Activated T-cell treated with anti-CD3 and anti-CD28 coated beads for 1 hour (primary cell): ENCODE measurements at regions not wholly inside any gene's neighbourhood (a gene's known extent, or its start where the extent isn't known, plus 50 kb on each side); places are given as distances from the start of the nearest gene placed in this dataset.

Experiments
- DNase-seq: peaks from one replicate; pipeline ENCODE4 v3.0.0-alpha.2; 2020; ENCODE audit warnings: low read depth

DNA sequence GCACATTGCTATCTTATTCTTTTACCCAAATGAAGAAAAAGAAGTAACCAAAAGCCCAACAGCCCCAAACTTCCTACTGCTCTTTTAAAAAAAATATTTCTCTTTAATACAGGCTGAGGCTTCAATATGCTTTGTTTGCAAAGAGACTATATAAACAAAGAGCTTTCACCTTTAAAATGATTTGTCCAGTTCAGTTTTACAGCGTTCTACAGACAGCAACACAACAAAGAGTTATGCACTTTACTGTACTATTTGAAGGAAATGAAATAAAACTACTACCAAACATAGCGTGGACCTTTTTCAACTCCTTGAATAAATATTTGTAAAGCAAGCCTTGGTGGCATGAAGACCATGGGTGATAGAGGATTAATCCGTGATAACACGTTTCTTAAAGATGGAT lies 151.2 kb downstream of the FGF9 start:
- no peak for DNase-seq

DNA sequence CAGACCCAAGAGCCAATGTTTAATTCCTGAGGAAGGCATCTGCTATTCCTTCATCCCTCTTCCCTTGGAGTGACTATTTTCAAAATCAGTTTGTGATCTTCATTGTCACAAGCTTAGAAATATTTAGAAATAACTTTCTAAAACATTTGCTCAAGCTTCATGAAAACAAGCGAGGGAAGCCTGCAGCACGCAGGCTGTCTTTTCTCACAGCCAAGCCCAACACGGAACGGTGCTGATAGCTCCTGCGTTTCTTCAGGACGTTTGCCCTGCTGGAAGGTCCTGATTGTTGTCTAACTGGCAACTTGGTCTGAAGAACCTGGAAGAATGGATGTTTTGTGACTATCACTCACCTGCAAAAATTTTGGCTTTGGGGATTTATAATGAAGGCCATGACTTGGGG lies 152.5 kb downstream of the FGF9 start:
- DNase-seq, result no peak

DNA sequence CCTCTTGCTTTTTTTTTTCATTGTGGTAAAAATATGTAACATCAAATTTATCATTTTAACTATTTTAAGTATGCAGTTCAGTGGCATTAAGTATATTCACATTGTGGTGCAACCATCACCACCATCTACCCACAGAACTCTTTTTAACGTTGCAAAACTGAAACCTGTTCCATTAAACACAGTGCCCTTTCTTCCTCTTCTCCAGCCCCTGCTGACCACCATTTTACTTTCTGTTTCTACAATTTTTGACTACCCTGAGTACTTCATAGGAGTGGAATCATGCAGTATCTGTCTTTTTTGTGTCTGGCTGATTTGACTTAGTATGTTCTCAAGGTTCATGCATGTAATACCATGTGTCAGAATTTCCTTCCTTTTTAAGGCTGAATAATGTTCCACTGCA lies 153.1 kb downstream of the FGF9 start:
- DNase-seq, result no peak

- no peak for DNase-seq
These were observed 154.3 kb downstream of the FGF9 start for GRCh38 chr13:21825186-21825585.

DNA sequence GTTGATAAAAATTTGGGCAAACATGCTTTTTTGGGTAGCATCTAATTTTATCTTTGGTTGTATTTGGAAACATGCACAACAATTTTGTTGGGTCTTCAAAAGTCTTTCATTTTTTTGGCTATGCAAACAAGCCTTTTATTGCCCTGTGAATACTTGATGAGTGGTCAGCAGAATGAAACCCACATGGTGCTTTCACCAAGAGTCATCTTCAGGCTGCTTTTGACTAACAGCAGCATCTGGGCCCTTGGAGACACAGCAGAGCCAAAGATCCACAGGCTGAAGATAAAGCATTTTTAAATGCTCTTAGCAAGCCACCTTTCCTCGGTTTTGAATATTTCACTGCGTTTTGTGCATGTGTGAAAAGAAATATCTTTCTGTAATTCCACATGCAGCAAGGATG lies 154.9 kb downstream of the FGF9 start:
- DNase-seq, result no peak

- DNase-seq, result no peak
These were observed 155.5 kb downstream of the FGF9 start for GRCh38 chr13:21826214-21827015.

GRCh38 chr13:21831654-21832324 lies 160.9 kb downstream of the FGF9 start:
- no peak for DNase-seq

DNA sequence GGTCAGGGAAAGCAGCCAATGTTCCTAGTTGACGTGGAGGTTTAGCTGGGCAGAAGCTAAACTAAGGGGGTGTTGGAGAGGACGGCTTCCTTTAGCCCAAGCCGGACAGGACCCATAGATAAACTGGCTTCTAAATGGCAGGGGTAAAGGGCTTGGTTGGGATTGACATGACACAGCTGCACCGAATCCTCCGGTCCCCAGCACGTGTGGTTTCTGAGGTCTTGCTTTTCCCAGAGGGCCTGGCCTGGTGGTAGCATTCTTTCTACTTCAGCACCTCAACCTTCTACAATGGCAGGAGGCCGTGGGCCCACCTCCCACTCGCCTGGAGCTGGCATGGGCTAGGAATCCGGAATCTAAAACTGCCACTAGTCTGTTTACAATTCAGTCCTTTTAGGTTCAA lies 163.0 kb downstream of the FGF9 start:
- DNase-seq, result no peak

DNA sequence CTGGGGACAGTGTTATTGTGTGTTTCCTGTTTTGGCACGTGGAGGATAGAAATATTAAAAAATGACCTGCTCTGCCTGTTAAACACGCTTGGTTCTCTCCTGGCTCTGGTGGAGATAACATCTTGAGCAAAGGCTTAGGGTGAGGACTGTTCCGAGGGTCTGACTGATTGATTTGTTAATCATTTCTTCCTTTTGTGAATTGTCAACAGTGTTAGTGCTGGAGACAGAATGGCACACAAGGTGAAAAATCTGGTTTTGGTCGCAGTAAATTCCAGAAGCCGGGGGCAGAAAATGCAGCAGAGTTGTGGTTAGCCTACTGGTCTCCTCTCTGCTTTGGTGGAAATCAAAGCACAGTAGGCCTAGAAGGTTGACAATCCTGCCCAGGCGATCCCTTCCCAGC lies 163.6 kb downstream of the FGF9 start:
- DNase-seq, result no peak

DNA sequence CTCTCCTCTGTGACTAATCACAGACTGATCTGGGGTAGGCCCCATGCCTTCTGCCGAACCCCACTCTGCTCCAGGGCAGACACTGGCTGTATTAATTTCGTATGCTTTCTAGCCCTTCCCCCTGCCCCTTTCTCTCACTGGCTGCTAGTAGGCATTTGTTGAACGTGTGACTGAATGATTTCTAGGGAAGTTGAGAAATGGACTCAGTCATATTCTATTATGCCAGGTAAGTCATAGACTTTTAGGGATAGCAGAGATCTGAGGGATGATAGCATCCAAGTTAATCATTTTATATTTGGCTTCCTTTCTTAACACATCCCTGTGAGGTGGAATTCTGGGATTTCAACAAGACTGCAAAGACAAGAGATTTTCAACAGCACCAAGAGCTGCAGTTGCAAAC lies 166.4 kb downstream of the FGF9 start:
- DNase-seq, result no peak

DNA sequence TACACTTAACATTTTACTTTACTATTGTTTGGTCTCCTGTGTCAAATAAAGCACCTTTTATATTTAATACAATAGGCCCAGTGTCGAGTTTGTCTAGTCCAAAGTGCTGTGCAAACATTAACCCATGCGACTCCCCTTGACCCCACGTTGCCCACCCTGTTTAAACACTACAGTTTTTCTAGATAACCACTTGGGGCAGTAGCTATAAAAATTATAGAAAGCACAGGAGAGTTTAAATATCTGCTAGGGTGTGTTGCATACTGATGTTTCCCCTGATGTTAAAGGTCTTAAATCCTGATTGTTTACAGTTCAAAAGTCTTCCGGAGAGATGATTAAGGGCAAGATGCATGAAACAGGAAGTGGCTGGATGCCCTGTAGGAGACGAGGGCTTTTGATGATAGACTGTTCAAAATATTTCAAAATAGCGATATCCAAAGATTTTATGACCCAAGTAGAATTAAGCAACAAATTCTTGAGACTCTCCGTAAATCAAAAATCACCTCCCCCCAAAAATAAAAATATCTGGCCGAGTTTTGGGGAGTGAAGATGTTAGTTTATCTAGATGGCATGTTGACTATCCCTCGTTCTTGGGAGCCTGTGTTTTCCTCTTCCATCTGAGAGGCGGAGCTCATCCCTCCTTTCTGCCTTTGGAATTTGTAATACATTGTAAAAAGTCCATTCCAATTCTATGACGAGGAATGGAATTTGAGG lies 167.1 kb downstream of the FGF9 start:
- DNase-seq, result no peak

- no peak for DNase-seq
These were observed 175.7 kb downstream of the FGF9 start for GRCh38 chr13:21846605-21847004.

GRCh38 chr13:21849323-21849722 lies 178.4 kb downstream of the FGF9 start:
- no peak for DNase-seq

DNA sequence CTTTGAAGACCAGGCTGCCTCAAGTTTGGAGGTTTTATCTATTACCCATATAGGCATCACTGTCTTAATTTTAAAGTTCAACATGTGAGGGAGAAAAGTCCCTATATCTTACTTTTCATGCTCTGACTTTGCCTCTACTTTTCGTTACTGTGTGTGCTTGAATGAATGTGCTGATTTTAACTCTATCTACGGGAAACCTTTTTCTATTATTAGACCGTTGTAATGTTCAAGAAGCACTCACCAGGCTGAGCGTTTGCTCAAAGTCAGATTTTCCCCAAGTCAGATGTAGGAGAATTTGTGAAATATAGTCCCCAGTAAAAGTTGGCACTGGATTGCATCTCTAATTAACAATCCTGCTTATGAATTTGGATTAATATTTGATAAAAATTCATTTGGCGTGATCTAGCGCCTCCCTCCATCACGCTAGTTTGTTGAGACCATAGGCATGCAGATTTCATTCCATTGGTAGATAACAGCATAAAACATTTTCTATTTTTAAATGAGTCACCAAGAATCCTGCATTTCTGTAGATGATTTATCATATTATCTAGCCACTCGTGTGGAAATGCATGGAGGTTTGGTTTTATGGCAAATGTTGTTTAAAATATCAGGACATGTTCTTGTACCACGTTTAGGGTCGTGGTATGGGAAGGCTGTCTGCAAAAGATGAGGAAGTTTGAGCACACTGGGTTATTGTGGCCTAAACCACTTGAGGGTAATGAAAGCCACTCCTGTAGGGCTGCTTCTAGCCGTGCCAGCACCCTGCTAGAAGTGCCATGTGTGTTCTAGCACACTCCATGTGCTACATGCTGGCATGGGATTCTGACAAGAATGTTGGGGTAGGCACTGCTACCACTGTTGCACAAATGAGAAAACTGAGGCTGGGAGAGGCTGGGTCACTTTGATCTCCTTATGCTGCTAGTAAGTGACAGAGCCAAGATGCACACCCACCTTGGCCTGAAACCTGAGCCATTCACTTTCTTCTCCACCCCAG lies 179.4 kb downstream of the FGF9 start:
- DNase-seq, result no peak

DNA sequence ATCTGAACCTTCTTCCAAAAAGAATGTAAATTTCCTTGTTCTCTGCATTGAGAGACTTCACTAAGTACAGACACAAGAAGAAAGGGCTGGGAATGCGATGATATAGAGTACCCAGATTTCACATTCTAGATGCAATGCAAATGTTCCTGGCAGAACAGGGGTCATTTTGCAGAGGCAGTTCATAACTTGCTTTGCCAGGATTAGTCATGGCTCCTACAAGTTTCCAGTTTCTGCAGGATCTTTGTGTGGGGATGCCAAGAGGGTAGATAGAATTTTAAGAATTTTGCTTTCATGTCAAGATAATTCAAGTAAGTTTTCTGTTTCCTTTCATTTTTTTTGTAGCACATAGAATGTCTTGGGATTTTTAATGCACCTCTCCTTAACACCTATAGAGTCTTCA lies 181.2 kb downstream of the FGF9 start:
- DNase-seq, result no peak

DNA sequence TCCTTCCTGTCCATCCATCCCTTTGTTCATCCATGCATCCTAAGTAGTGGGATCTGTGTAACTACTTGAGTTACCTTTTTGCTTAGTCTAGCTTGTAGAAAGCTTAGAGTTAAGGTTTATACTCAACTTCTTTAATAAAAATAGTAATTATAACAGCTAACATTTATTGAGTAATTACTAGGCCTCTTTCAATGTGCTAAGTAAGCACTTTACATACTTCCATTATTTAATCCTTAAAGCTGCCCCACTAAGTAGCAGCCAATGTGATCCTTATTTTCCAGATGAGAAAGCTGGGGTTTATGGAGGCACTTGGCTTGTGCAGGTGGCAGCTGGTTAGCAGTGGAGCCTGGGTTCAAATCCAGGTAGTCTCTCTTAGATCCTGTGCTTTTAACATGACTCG lies 182.9 kb downstream of the FGF9 start:
- no peak for DNase-seq

GRCh38 chr13:21868823-21869222 lies 197.9 kb downstream of the FGF9 start:
- DNase-seq, result no peak

- no peak for DNase-seq
These were observed 200.5 kb downstream of the FGF9 start for GRCh38 chr13:21871382-21871781.

- no peak for DNase-seq
These were observed 201.0 kb downstream of the FGF9 start for GRCh38 chr13:21871919-21872318.

- no peak for DNase-seq
These were observed 201.9 kb downstream of the FGF9 start for GRCh38 chr13:21872795-21873194.

- no peak for DNase-seq
These were observed 204.2 kb downstream of the FGF9 start for GRCh38 chr13:21875116-21875515.
